Neural cell (in vitro differentiated cells): ENCODE measurements at regions not wholly inside any gene's neighbourhood (a gene's known extent, or its start where the extent isn't known, plus 50 kb on each side); places are given as distances from the start of the nearest gene placed in this dataset.

Source experiments
- H2AFZ ChIP-seq: fragments of 200-600, 300-800 bp; sonication (generic), shearing (Covaris generic); 2 replicates; pipeline ENCODE4 v1.6.0; 2014; ENCODE audit warnings: low read depth, mild to moderate bottlenecking, antibody characterized with exemption, low read length, moderate library complexity
- H3F3A ChIP-seq: fragments of 200-600 bp; shearing (Covaris generic); 2 replicates; pipeline ENCODE4 v1.6.1; 2016; ENCODE audit warnings: mild to moderate bottlenecking, moderate library complexity, mixed read lengths, antibody characterized with exemption, low read length; ENCODE audit not compliant: insufficient read depth, poor library complexity, severe bottlenecking
- H3K27ac ChIP-seq: fragments of 200-600, 300-800 bp; sonication (generic), shearing (Covaris generic); 2 replicates; pipeline ENCODE4 v1.5.1; 2014; ENCODE audit warnings: mild to moderate bottlenecking, low read length, moderate library complexity
- H3K27me3 ChIP-seq: fragments of 300-800, 200-600 bp; sonication (generic), shearing (Covaris generic); 2 replicates; pipeline ENCODE4 v1.6.0; 2014; ENCODE audit warnings: mild to moderate bottlenecking, low read depth, low read length, moderate library complexity; ENCODE audit not compliant: insufficient read depth
- H3K36me3 ChIP-seq: fragments of 300-800, 200-600 bp; sonication (generic), shearing (Covaris generic); 2 replicates; pipeline ENCODE4 v1.5.1; 2014; ENCODE audit warnings: mild to moderate bottlenecking, antibody characterized with exemption, low read length, moderate library complexity; ENCODE audit not compliant: insufficient read depth
- H3K4me2 ChIP-seq: fragments of 300-800, 200-600 bp; sonication (generic), shearing (Covaris generic); 2 replicates; pipeline ENCODE4 v1.6.0; 2014; ENCODE audit warnings: mild to moderate bottlenecking, low read length
- H3K4me3 ChIP-seq: fragments of 300-800, 200-600 bp; sonication (generic), shearing (Covaris generic); 2 replicates; pipeline ENCODE4 v1.5.1; 2014; ENCODE audit warnings: mild to moderate bottlenecking, low read length, moderate library complexity
- H3K79me2 ChIP-seq: fragments of 200-600 bp; shearing (Covaris generic); replicated peaks from 2 replicates; pipeline ENCODE4 v1.6.0; 2014; ENCODE audit warnings: mild to moderate bottlenecking, low read length, moderate library complexity; ENCODE audit not compliant: insufficient read depth
- H3K9ac ChIP-seq: fragments of 300-800, 200-600 bp; sonication (generic), shearing (Covaris generic); 2 replicates; pipeline ENCODE4 v1.6.1; 2016; ENCODE audit warnings: mild to moderate bottlenecking, low read length, mixed read lengths
- H3K9me2 ChIP-seq: fragments of 200-600 bp; shearing (Covaris generic); 2 replicates; pipeline ENCODE4 v1.6.1; 2016; ENCODE audit warnings: mild to moderate bottlenecking, low read length, mixed read lengths; ENCODE audit not compliant: insufficient read depth
- H3K9me3 ChIP-seq: fragments of 200-600, 300-800 bp; sonication (generic), shearing (Covaris generic); 2 replicates; pipeline ENCODE4 v1.6.1; 2016; ENCODE audit warnings: mild to moderate bottlenecking, mixed run types, low read length, moderate library complexity, mixed read lengths
- H4K20me1 ChIP-seq: fragments of 200-600 bp; shearing (Covaris generic); 2 replicates; pipeline ENCODE4 v1.6.1; 2016; ENCODE audit warnings: mild to moderate bottlenecking, mixed run types; ENCODE audit not compliant: insufficient read depth
- CTCF ChIP-seq: fragments of 450-650 bp; IDR thresholded peaks from 2 replicates; pipeline ENCODE4 v1.5.1; 2014; ENCODE audit warnings: antibody characterized with exemption, mild to moderate bottlenecking, moderate library complexity; ENCODE audit not compliant: poor library complexity, severe bottlenecking
- EP300 ChIP-seq: fragments of 450-650 bp; conservative IDR thresholded peaks from 2 replicates; pipeline ENCODE4 v1.6.1; 2014; ENCODE audit warnings: antibody characterized with exemption, mild to moderate bottlenecking, moderate library complexity; ENCODE audit not compliant: poor library complexity, severe bottlenecking
- MXI1 ChIP-seq: fragments of 450-650 bp; conservative IDR thresholded peaks from 2 replicates; pipeline ENCODE4 v1.6.1; 2014; ENCODE audit warnings: antibody characterized with exemption, mild to moderate bottlenecking; ENCODE audit not compliant: poor library complexity, severe bottlenecking
- POLR2AphosphoS5 ChIP-seq: IDR thresholded peaks from 2 replicates; pipeline ENCODE4 v1.6.1; 2012
- RAD21 ChIP-seq: fragments of 450-650 bp; conservative IDR thresholded peaks from 2 replicates; pipeline ENCODE4 v1.6.1; 2014; ENCODE audit warnings: antibody characterized with exemption, mild to moderate bottlenecking, moderate library complexity
- REST ChIP-seq: IDR thresholded peaks from 2 replicates; pipeline ENCODE4 v1.6.1; 2012; ENCODE audit warnings: borderline replicate concordance
- SMC3 ChIP-seq: fragments of 450-650 bp; conservative IDR thresholded peaks from 2 replicates; pipeline ENCODE4 v1.6.1; 2014; ENCODE audit warnings: antibody characterized with exemption, mild to moderate bottlenecking, moderate library complexity; ENCODE audit not compliant: poor library complexity
- TAF1 ChIP-seq: IDR thresholded peaks from 2 replicates; pipeline ENCODE4 v1.6.1; 2012; ENCODE audit warnings: low read depth

GRCh38 chr4:153140294-153140693 lies 63.9 kb upstream of the TRIM2 start:
- no peak overlapping the region for H3K4me3 ChIP-seq
- no peaks in the 10 kb centered on the region for H3K27me3 ChIP-seq
- H3K79me2 ChIP-seq: no peaks in the 10 kb centered on the region
- H3K9me3 ChIP-seq: no peaks in the 10 kb centered on the region
- no peaks in the 10 kb centered on the region for H3K36me3 ChIP-seq
- H3K9ac ChIP-seq: no peak overlapping the region
- TF ChIP-seq POLR2AphosphoS5: no peak
- no peaks in the 10 kb centered on the region for H3K9me2 ChIP-seq
- H3K4me2 ChIP-seq: no peak overlapping the region
- no peaks in the 10 kb centered on the region for H4K20me1 ChIP-seq
- no peak overlapping the region for H3K27ac ChIP-seq
- H2AFZ ChIP-seq: no peak overlapping the region
- no peaks in the 10 kb centered on the region for H3F3A ChIP-seq

GRCh38 chr4:153141238-153141637 lies 63.0 kb upstream of the TRIM2 start:
- TF ChIP-seq EP300: no peak
- no peaks in the 10 kb centered on the region for H4K20me1 ChIP-seq
- no peaks in the 10 kb centered on the region for H3K9me3 ChIP-seq
- H3K27ac ChIP-seq: no peak overlapping the region
- no peaks in the 10 kb centered on the region for H3K36me3 ChIP-seq
- no peak overlapping the region for H3K9ac ChIP-seq
- no peaks in the 10 kb centered on the region for H3K9me2 ChIP-seq
- no peak overlapping the region for H3K4me2 ChIP-seq
- H3K4me3 ChIP-seq: no peak overlapping the region
- no peaks in the 10 kb centered on the region for H3K27me3 ChIP-seq
- no peaks in the 10 kb centered on the region for H3K79me2 ChIP-seq
- no peaks in the 10 kb centered on the region for H3F3A ChIP-seq
- H2AFZ ChIP-seq: no peak overlapping the region

GRCh38 chr4:153142700-153143438 lies 61.4 kb upstream of the TRIM2 start:
- H3K9ac ChIP-seq: no peak overlapping the region
- H3K27ac ChIP-seq: no peak overlapping the region

More at GRCh38 chr4:153142700-153143438, 61.4 kb upstream of the TRIM2 start:
- Histone ChIP-seq H3K36me3 (no peaks in the 10 kb centered on the region), H3K9me3 (no peaks in the 10 kb centered on the region), H3K27me3 (no peaks in the 10 kb centered on the region), H3K4me3 (no peak overlapping the region), H3F3A (no peaks in the 10 kb centered on the region), H2AFZ (no peak overlapping the region), H3K4me2 (no peak overlapping the region), H3K79me2 (no peaks in the 10 kb centered on the region), H4K20me1 (no peaks in the 10 kb centered on the region), H3K9me2 (no peaks in the 10 kb centered on the region)
- TF ChIP-seq REST (no peak), CTCF (peak; percentile 94), MXI1 (no peak), RAD21 (peak; percentile 97), SMC3 (peak; percentile 96), TAF1 (no peak)
